PC-3 (cell line): ENCODE measurements at regions not wholly inside any gene's neighbourhood (a gene's known extent, or its start where the extent isn't known, plus 50 kb on each side); places are given as distances from the start of the nearest gene placed in this dataset.
"Not testable (repeated sequence)": the region's sequence is repeated elsewhere in the genome, so short reads cannot be mapped to it uniquely, and the experiment has no call there.

ENCODE experiments used
- ATAC-seq: fragments of 200-7000 bp; cut with Tn5 transposase; 2 replicates; pipeline ENCODE4 v1.9.1; 2020; ENCODE audit warnings: mild to moderate bottlenecking, moderate library complexity
- BruUV-seq: library from RNA; stranded (reverse); fragments of 400-500 nt; replicated peaks from 2 replicates; lab custom pipeline; 2021; lab: Mats Ljungman, UMichigan
- CTCF ChIA-PET: fragments of 300-600 bp; sonication (Branson Sonifier 250); formaldehyde crosslinking; loops from one replicate; lab custom pipeline; 2022; ENCODE audit warnings: antibody characterized with exemption; lab: Charles Lee
- POLR2A ChIA-PET: fragments of 300-600 bp; sonication (Branson Sonifier 250); formaldehyde crosslinking; loops from one replicate; lab custom pipeline; 2022; ENCODE audit warnings: antibody characterized with exemption; ENCODE audit not compliant: unreplicated experiment; lab: Charles Lee
- DNase-seq: peaks from one replicate; pipeline ENCODE4 v3.0.0-alpha.2; 2015
- H2AFZ ChIP-seq: fragments of 300-600 bp; sonication (generic); 2 replicates; pipeline ENCODE4 v1.6.0; 2016; ENCODE audit warnings: antibody characterized with exemption, low read length
- H3F3A ChIP-seq: fragments of 300-600 bp; sonication (generic); one replicate; pipeline ENCODE4 v1.6.0; 2017; ENCODE audit warnings: antibody characterized with exemption, low read length, control low read depth, mild to moderate bottlenecking; ENCODE audit not compliant: unreplicated experiment
- H3K27ac ChIP-seq: fragments of 300-600 bp; sonication (generic); 2 replicates; pipeline ENCODE4 v1.5.1; 2016; ENCODE audit warnings: mild to moderate bottlenecking, low read length
- H3K27me3 ChIP-seq: fragments of 300-600 bp; sonication (generic); 2 replicates; pipeline ENCODE4 v1.6.1; 2016; ENCODE audit warnings: low read length, mixed read lengths
- H3K36me3 ChIP-seq: fragments of 300-600 bp; sonication (generic); 2 replicates; pipeline ENCODE4 v1.6.1; 2016; ENCODE audit warnings: low read depth, mixed run types, low read length, mixed read lengths
- H3K4me1 ChIP-seq: fragments of 300-600 bp; sonication (generic); 2 replicates; pipeline ENCODE4 v1.5.1; 2016; ENCODE audit warnings: low read length; ENCODE audit not compliant: insufficient read depth
- H3K4me2 ChIP-seq: fragments of 300-600 bp; sonication (generic); 2 replicates; pipeline ENCODE4 v1.6.0; 2016; ENCODE audit warnings: low read length
- H3K4me3 ChIP-seq: fragments of 300-600 bp; sonication (generic); 2 replicates; pipeline ENCODE4 v1.5.1; 2016; ENCODE audit warnings: mild to moderate bottlenecking, low read length, mixed read lengths
- H3K79me2 ChIP-seq: fragments of 300-600 bp; sonication (generic); 2 replicates; pipeline ENCODE4 v1.6.1; 2017; ENCODE audit warnings: low read length, mixed read lengths
- H3K9ac ChIP-seq: fragments of 300-600 bp; sonication (generic); 2 replicates; pipeline ENCODE4 v1.6.0; 2016; ENCODE audit warnings: mild to moderate bottlenecking, low read length
- H3K9me2 ChIP-seq: fragments of 300-600 bp; sonication (generic); replicated peaks from 2 replicates; pipeline ENCODE4 v1.6.1; 2016; ENCODE audit warnings: mixed run types, low read length, mixed read lengths
- H3K9me3 ChIP-seq: fragments of 300-600 bp; sonication (generic); 2 replicates; pipeline ENCODE4 v1.6.1; 2016; ENCODE audit warnings: low read length, mixed read lengths
- H4K20me1 ChIP-seq: fragments of 300-600 bp; sonication (generic); 2 replicates; pipeline ENCODE4 v1.6.1; 2016; ENCODE audit warnings: low read length, mixed read lengths
- EZH2 ChIP-seq: fragments of 300-600 bp; sonication (generic); IDR thresholded peaks from one replicate; pipeline ENCODE4 v1.6.1; 2017; ENCODE audit warnings: antibody characterized with exemption, mild to moderate bottlenecking, low read length; ENCODE audit not compliant: unreplicated experiment
- EZH2phosphoT487 ChIP-seq: fragments of 300-600 bp; sonication (generic); IDR thresholded peaks from 2 replicates; pipeline ENCODE4 v1.6.1; 2018; ENCODE audit warnings: mild to moderate bottlenecking, antibody characterized with exemption, low read length, borderline replicate concordance
- intact Hi-C: fragments of 100-400 bp; cut with micrococcal nuclease; formaldehyde crosslinking; loops from 2 replicates; pipeline ENCODE4 v1.9.0; 2023
- TF ChIP-seq, protein P1 (sequence below): fragments of 300-600 bp; sonication (generic); conservative IDR thresholded peaks from 2 replicates; pipeline ENCODE4 v1.5.1; 2017; ENCODE audit warnings: antibody characterized with exemption, low read depth, mild to moderate bottlenecking, low read length

DNA sequence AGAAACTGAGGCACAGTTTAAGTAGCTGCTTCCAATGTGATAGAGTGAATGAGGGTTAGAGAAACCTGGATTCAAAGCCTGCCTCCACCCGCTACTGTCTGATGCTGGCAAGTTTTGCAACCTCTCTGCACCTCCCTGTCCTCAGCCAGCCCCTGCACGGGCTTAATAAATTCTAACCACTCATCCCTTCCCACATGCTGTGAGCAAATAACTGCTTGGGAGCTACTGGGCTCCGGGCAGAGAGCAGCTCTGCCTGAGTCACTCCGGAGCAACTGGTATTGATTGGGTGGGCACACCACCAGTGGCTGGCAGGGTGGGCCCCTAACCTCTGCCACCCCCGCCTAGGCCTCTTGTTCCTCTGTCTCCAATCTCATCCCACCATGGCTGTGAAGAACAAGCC lies 104.3 kb upstream of the SYT13 start:
- H3K79me2 ChIP-seq: no peaks in the 10 kb centered on the region
- no peaks in the 10 kb centered on the region for H3K9me2 ChIP-seq
- no peak overlapping the region for H3K27ac ChIP-seq
- H3F3A ChIP-seq: no peaks in the 10 kb centered on the region
- peaks cover 52% of the 10 kb centered on the region for H3K27me3 ChIP-seq
- DNase-seq: no peak
- H3K4me2 ChIP-seq: no peak overlapping the region
- no peaks in the 10 kb centered on the region for H3K9me3 ChIP-seq
- H3K4me3 ChIP-seq: no peak overlapping the region
- H2AFZ ChIP-seq: no peak overlapping the region
- TF ChIP-seq, protein P1, sequence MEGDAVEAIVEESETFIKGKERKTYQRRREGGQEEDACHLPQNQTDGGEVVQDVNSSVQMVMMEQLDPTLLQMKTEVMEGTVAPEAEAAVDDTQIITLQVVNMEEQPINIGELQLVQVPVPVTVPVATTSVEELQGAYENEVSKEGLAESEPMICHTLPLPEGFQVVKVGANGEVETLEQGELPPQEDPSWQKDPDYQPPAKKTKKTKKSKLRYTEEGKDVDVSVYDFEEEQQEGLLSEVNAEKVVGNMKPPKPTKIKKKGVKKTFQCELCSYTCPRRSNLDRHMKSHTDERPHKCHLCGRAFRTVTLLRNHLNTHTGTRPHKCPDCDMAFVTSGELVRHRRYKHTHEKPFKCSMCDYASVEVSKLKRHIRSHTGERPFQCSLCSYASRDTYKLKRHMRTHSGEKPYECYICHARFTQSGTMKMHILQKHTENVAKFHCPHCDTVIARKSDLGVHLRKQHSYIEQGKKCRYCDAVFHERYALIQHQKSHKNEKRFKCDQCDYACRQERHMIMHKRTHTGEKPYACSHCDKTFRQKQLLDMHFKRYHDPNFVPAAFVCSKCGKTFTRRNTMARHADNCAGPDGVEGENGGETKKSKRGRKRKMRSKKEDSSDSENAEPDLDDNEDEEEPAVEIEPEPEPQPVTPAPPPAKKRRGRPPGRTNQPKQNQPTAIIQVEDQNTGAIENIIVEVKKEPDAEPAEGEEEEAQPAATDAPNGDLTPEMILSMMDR: no peak
- TF ChIP-seq EZH2 (no peak), EZH2phosphoT487 (no peak)
- H4K20me1 ChIP-seq: no peaks in the 10 kb centered on the region
- ChIA-PET POLR2A (no interaction called here), CTCF (no interaction called here)
- no peaks in the 10 kb centered on the region for H3K36me3 ChIP-seq
- intact Hi-C loops: no loop called here
- no peak for ATAC-seq
- H3K9ac ChIP-seq: no peak overlapping the region
- BruUV-seq: no TSS peak
- no peaks in the 10 kb centered on the region for H3K4me1 ChIP-seq

DNA sequence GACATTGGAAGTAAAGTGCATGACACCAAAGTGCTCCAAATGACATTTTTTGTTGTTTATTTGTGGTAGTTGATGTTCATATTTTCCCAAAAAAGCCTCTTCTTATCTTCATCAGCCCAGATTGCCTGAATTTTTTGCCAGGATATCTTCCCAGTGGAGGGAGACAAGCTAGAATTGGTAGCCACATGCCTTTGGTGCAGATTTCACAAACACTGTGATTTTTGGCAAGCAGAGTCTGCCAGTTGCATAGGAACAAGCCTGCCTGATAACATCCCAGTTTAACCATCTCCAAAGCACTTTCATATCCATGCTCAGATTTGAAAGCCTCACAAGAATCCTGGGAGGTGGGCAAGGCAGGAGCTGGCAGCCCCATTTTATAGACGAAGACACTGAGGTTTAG lies 102.3 kb upstream of the SYT13 start:
- ChIA-PET POLR2A (no interaction called here), CTCF (no interaction called here)
- intact Hi-C loops: no loop called here
- peaks cover 55% of the 10 kb centered on the region for H3K27me3 ChIP-seq
- ATAC-seq (no peak), DNase-seq (no peak)
- no TSS peak for BruUV-seq
- no peak overlapping the region for H3K4me3 ChIP-seq
- H3K79me2 ChIP-seq: no peaks in the 10 kb centered on the region
- H3K9ac ChIP-seq: no peak overlapping the region
- no peaks in the 10 kb centered on the region for H4K20me1 ChIP-seq
- H3K27ac ChIP-seq: no peak overlapping the region
- TF ChIP-seq, protein P1: no peak
- TF ChIP-seq EZH2: no peak
- TF ChIP-seq EZH2phosphoT487: no peak
- no peak overlapping the region for H3K4me2 ChIP-seq
- H2AFZ ChIP-seq: no peak overlapping the region
- H3K9me3 ChIP-seq: no peaks in the 10 kb centered on the region
- no peaks in the 10 kb centered on the region for H3K4me1 ChIP-seq
- no peaks in the 10 kb centered on the region for H3K36me3 ChIP-seq
- no peaks in the 10 kb centered on the region for H3F3A ChIP-seq
- H3K9me2 ChIP-seq: no peaks in the 10 kb centered on the region

DNA sequence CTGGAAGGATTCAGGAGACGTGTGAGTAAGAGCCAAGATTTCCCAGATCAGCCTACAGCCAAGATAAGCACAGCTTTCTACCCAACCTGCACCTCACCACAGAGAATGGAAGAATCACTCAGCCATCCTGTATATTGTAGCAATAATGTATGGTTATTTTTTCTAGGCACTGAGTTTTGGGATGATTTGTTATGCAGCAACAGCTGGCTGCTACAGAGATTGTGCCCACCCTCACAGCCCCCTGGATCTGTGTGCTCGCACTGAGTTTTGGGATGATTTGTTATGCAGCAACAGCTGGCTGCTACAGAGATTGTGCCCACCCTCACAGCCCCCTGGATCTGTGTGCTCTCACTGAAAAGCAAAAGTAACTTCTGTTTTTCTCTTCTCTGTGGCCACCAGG lies 101.7 kb upstream of the SYT13 start:
- ATAC-seq, CTCF ChIA-PET, DNase-seq, H2AFZ ChIP-seq, POLR2A ChIA-PET, H3K4me3 ChIP-seq, H3K9me2 ChIP-seq, BruUV-seq, H3K36me3 ChIP-seq, H3K79me2 ChIP-seq, H3K4me2 ChIP-seq, H3F3A ChIP-seq, H3K9me3 ChIP-seq, intact Hi-C loops, H3K27ac ChIP-seq, H3K9ac ChIP-seq, H4K20me1 ChIP-seq, H3K4me1 ChIP-seq: not testable (repeated sequence)
- H3K27me3 ChIP-seq: peaks cover 49% of the 10 kb centered on the region
